ENCODE measurements at regions not wholly inside any gene's neighbourhood (a gene's known extent, or its start where the extent isn't known, plus 50 kb on each side); places are given as distances from the start of the nearest gene placed in this dataset.

GRCh38 chr18:50451100-50451842 is 76.4 kb downstream of the SKA1 start:
- Histone ChIP-seq H3K27ac (ENCODE audit: insufficient read depth, low read length) (no peak overlapping the region), H3K9ac (ENCODE audit: low read depth, low read length) (no peak overlapping the region), H4K8ac (ENCODE audit: low read depth in 2 of 2, low read length in 2 of 2) (no peak overlapping the region), H3K4me2 (ENCODE audit: low read depth, low read length) (no peak overlapping the region), H3K9me3 (ENCODE audit: control insufficient read depth, insufficient read depth, low read length) (no peaks in the 10 kb centered on the region), H3K9me1 (ENCODE audit: insufficient read depth, low read length) (no peaks in the 10 kb centered on the region), H3K79me1 (ENCODE audit: low read depth in 1 of 2, low read length in 2 of 2) (no peaks in the 10 kb centered on the region), H2BK15ac (ENCODE audit: low read depth, low read length) (no peak overlapping the region), H2BK20ac (ENCODE audit: low read depth, low read length) (no peak overlapping the region), H3K36me3 (ENCODE audit: control insufficient read depth, insufficient read depth, low read length) (no peaks in the 10 kb centered on the region), H3K56ac (ENCODE audit: extremely low read depth, insufficient read depth, low read length) (no peak overlapping the region), H3K4me1 (ENCODE audit: control insufficient read depth, insufficient read depth, low read length) (no peaks in the 10 kb centered on the region), H3K4me3 (ENCODE audit: insufficient read depth, low read depth, low read length) (no peak overlapping the region), H3K14ac (replicated peaks; ENCODE audit: low read depth, low read length) (no peak overlapping the region), H4K5ac (ENCODE audit: low read depth, low read length) (no peak overlapping the region), H2AFZ (replicated peaks; ENCODE audit: low read length, poor library complexity) (no peak overlapping the region), H2AK5ac (ENCODE audit: low read depth, low read length) (no peak overlapping the region), H3K18ac (ENCODE audit: low read depth, low read length) (no peak overlapping the region), H2AK9ac (replicated peaks; ENCODE audit: low read depth, low read length, poor library complexity) (no peak overlapping the region), H3K4ac (ENCODE audit: low read depth, low read length) (no peak overlapping the region), H4K91ac (ENCODE audit: insufficient read depth, low read depth, low read length) (no peak overlapping the region), H2BK120ac (ENCODE audit: low read depth, low read length) (no peak overlapping the region), H3K27me3 (ENCODE audit: control insufficient read depth, insufficient read depth, low read length) (no peaks in the 10 kb centered on the region; the same call in 1 of the 2 replicates), H4K20me1 (ENCODE audit: insufficient read depth, low read length) (no peaks in the 10 kb centered on the region), H2BK5ac (ENCODE audit: low read depth, low read length, poor library complexity, severe bottlenecking) (no peak overlapping the region), H3K23ac (ENCODE audit: low read depth, low read length) (no peak overlapping the region)
- intact Hi-C loops (cut with micrococcal nuclease) (no loop called here), dilution Hi-C loops (cut with HindIII; ENCODE audit: low sequenced_read_pairs, unreplicated experiment) (no loop called here), in situ Hi-C loops (cut with MboI; ENCODE audit: low sequenced_read_pairs) (no loop called here)
- no peak for ATAC-seq (ENCODE audit: low read depth)
- TF ChIP-seq RAD21 (IDR thresholded peaks at IDR 0.05; ENCODE audit: low read length) (no peak), CHD1 (IDR thresholded peaks at IDR 0.05; ENCODE audit: low read depth, low read length) (no peak), CEBPB (IDR thresholded peaks at IDR 0.05; ENCODE audit: low read depth, low read length) (no peak), MAFK (IDR thresholded peaks at IDR 0.05; ENCODE audit: low read depth, low read length) (no peak), FOS (IDR thresholded peaks at IDR 0.05; ENCODE audit: low read depth, low read length) (no peak), NFE2L2 (IDR thresholded peaks at IDR 0.05; ENCODE audit: low read depth, low read length) (no peak), SMC3 (IDR thresholded peaks at IDR 0.05; ENCODE audit: low read depth, low read length) (no peak), BHLHE40 (IDR thresholded peaks at IDR 0.05; ENCODE audit: low read depth, low read length) (no peak)
- TF ChIP-seq, protein P1, sequence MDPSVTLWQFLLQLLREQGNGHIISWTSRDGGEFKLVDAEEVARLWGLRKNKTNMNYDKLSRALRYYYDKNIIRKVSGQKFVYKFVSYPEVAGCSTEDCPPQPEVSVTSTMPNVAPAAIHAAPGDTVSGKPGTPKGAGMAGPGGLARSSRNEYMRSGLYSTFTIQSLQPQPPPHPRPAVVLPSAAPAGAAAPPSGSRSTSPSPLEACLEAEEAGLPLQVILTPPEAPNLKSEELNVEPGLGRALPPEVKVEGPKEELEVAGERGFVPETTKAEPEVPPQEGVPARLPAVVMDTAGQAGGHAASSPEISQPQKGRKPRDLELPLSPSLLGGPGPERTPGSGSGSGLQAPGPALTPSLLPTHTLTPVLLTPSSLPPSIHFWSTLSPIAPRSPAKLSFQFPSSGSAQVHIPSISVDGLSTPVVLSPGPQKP (IDR thresholded peaks at IDR 0.05; ENCODE audit: borderline replicate concordance, low read depth, low read length), result no peak
- TF ChIP-seq, protein P2, sequence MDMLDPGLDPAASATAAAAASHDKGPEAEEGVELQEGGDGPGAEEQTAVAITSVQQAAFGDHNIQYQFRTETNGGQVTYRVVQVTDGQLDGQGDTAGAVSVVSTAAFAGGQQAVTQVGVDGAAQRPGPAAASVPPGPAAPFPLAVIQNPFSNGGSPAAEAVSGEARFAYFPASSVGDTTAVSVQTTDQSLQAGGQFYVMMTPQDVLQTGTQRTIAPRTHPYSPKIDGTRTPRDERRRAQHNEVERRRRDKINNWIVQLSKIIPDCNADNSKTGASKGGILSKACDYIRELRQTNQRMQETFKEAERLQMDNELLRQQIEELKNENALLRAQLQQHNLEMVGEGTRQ (IDR thresholded peaks at IDR 0.05; ENCODE audit: low read depth, low read length), result no peak
- TF ChIP-seq, protein P3, sequence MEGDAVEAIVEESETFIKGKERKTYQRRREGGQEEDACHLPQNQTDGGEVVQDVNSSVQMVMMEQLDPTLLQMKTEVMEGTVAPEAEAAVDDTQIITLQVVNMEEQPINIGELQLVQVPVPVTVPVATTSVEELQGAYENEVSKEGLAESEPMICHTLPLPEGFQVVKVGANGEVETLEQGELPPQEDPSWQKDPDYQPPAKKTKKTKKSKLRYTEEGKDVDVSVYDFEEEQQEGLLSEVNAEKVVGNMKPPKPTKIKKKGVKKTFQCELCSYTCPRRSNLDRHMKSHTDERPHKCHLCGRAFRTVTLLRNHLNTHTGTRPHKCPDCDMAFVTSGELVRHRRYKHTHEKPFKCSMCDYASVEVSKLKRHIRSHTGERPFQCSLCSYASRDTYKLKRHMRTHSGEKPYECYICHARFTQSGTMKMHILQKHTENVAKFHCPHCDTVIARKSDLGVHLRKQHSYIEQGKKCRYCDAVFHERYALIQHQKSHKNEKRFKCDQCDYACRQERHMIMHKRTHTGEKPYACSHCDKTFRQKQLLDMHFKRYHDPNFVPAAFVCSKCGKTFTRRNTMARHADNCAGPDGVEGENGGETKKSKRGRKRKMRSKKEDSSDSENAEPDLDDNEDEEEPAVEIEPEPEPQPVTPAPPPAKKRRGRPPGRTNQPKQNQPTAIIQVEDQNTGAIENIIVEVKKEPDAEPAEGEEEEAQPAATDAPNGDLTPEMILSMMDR (conservative IDR thresholded peaks at IDR 0.05; ENCODE audit: low read depth, low read length), result no peak
- no TSS peak for BruUV-seq (replicated peaks)
- no peak for DNase-seq
- CTCF ChIA-PET, result no interaction called here
- WGBS, 2 experiments (ENCODE audit: extremely low coverage in 2 of 2, insufficient read length in 1 of 2), result no CpG with 5 or more reads among the region's 7 CpGs
- POLR2A ChIA-PET (ENCODE audit: unreplicated experiment), result no interaction called here

Measured in IMR-90 (cell line).